ENCODE measurements at regions not wholly inside any gene's neighbourhood (a gene's known extent, or its start where the extent isn't known, plus 50 kb on each side); places are given as distances from the start of the nearest gene placed in this dataset.

- Histone ChIP-seq H3K4me1 (peaks cover 0 to 31% (median 20%) of the 10 kb centered on the region in 9 donors), H3K27ac (peak overlapping the region in 2 of 10 donors; percentile 66 to 83), H3K4me3 (no peak overlapping the region), H3K27me3 (no peaks in the 10 kb centered on the region), H3K9me3 (peaks cover 0 to 5% (median 0%) of the 10 kb centered on the region in 11 donors), H3K36me3 (no peaks in the 10 kb centered on the region)
- WGBS, 2 donors = 96 to 98% methylated on average over 7 of the region's 7 CpGs
- no peak for ATAC-seq
- intact Hi-C loops (cut with DNase I) = no loop called here
- DNase-seq = no peak
- TF ChIP-seq, protein P1, sequence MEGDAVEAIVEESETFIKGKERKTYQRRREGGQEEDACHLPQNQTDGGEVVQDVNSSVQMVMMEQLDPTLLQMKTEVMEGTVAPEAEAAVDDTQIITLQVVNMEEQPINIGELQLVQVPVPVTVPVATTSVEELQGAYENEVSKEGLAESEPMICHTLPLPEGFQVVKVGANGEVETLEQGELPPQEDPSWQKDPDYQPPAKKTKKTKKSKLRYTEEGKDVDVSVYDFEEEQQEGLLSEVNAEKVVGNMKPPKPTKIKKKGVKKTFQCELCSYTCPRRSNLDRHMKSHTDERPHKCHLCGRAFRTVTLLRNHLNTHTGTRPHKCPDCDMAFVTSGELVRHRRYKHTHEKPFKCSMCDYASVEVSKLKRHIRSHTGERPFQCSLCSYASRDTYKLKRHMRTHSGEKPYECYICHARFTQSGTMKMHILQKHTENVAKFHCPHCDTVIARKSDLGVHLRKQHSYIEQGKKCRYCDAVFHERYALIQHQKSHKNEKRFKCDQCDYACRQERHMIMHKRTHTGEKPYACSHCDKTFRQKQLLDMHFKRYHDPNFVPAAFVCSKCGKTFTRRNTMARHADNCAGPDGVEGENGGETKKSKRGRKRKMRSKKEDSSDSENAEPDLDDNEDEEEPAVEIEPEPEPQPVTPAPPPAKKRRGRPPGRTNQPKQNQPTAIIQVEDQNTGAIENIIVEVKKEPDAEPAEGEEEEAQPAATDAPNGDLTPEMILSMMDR (IDR thresholded peaks at IDR 0.05) = no peak
Observed at GRCh38 chr17:77343031-77343800, 202.4 kb downstream of the SEC14L1 start.

DNA sequence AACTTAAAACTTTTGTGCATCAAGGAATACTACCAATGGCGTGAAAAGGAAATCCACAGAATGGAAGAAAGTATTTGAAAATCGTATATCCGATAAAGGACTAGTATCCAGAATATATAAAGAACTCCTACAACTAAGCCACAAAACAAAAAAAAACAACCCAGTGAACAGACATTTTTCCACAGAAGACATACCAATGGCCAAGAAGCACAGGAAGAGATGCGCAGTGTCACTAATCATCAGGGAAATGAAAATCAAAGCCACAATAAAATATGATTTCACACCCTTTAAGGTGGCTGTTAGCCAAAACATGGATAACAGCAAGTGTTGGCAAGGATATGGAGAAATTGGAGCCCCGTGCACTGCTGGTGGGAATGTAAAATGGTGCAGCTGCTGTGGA, 203.3 kb downstream of the SEC14L1 start:
- WGBS, 2 donors = 96 to 100% methylated on average over 5 of the region's 5 CpGs

DNA sequence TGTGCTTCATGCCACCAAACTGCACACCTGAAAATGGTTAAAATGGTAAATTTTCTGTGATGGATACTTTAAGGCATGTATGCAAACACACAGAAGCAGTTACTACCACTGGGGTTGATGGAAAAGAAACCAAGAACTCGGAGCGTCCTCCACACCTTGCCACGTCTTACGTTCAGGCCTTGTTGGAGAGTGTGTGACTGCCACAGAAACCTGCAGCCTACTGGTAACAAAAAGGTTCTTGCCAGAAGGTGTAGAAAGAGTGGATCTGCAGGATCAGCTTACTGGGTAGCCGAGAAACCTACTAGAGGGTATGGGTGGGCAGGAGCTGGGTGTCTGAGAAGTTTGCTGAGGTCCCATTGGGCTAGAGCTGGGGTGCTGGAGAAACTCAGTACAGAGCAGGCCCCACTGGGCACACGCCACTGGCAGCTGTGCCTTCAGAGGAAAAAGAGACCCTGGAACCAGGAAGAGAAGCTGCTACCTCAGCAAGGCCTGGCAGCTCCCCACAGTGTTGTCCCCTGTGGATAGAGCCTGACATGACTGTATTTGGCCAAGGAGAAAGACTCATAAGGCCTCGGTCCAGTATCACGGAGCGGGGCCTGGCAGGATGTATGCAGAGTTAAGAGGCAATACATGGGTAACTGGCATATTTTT, 204.6 kb downstream of the SEC14L1 start:
- WGBS, 2 donors = 86 to 87% methylated on average over 9 of the region's 9 CpGs
- Histone ChIP-seq H3K9me3 (peaks cover 0 to 5% (median 0%) of the 10 kb centered on the region in 11 donors), H3K36me3 (no peaks in the 10 kb centered on the region), H3K27ac (no peak overlapping the region), H3K4me3 (no peak overlapping the region), H3K27me3 (no peaks in the 10 kb centered on the region), H3K4me1 (peaks cover 4 to 50% (median 29%) of the 10 kb centered on the region in 9 donors)
- intact Hi-C loops (cut with DNase I) = loop anchor here in 1 of 10 donors (5.0 kb wide), 1 partner anchor 37 kb away; no protein-coding TSS in a partner anchor
- ATAC-seq = peak in 3 of 8 donors; percentile 31 to 73 (median 36)
- TF ChIP-seq, protein P1 (IDR thresholded peaks at IDR 0.05) = peak in 1 of 9 donors; percentile 7
- no peak for DNase-seq

More for the DNA sequence above, 203.3 kb downstream of the SEC14L1 start:
- TF ChIP-seq, protein P1 (IDR thresholded peaks at IDR 0.05) = no peak
- Histone ChIP-seq H3K9me3 (peaks cover 0 to 5% (median 0%) of the 10 kb centered on the region in 11 donors), H3K27me3 (no peaks in the 10 kb centered on the region), H3K27ac (no peak overlapping the region), H3K4me1 (peaks cover 0 to 37% (median 20%) of the 10 kb centered on the region in 9 donors), H3K36me3 (no peaks in the 10 kb centered on the region), H3K4me3 (no peak overlapping the region)
- ATAC-seq (no peak), DNase-seq (no peak)
- intact Hi-C loops (cut with DNase I) = no loop called here

DNA sequence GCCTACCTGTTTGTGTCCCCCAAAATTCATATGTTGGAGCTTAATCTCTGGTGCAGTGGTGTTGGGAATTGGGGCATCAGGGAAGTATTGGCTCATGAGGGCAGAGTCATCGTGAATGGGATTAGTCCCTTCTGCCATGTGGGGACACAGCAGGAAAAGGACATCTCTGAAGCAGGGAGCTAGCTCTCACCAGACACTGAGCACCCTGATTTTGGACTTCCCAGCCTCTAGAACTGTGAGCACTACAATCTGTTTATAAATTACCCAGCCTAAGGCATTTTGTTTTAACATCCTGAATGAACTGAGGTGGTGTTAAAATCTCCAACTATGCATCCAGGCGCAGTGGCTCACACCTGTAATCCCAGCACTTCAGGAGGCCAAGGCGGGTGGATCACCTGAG, 206.0 kb downstream of the SEC14L1 start:
- DNase-seq (no peak), ATAC-seq (no peak)
- TF ChIP-seq, protein P1 (IDR thresholded peaks at IDR 0.05) = no peak
- H3K4me1 ChIP-seq = peaks cover 12 to 49% (median 39%) of the 10 kb centered on the region in 9 donors
- H3K36me3 ChIP-seq = no peaks in the 10 kb centered on the region
- H3K9me3 ChIP-seq = peaks cover 0 to 5% (median 0%) of the 10 kb centered on the region in 11 donors
- intact Hi-C loops (cut with DNase I) = loop anchor here in 1 of 10 donors (5.0 kb wide), 1 partner anchor 36 kb away; no protein-coding TSS in a partner anchor
- H3K4me3 ChIP-seq = no peak overlapping the region
- H3K27ac ChIP-seq = no peak overlapping the region
- WGBS, 2 donors = 95 to 97% methylated on average over 3 of the region's 3 CpGs
- H3K27me3 ChIP-seq = no peaks in the 10 kb centered on the region
